ENCODE measurements at regions not wholly inside any gene's neighbourhood (a gene's known extent, or its start where the extent isn't known, plus 50 kb on each side); places are given as distances from the start of the nearest gene placed in this dataset.

DNA sequence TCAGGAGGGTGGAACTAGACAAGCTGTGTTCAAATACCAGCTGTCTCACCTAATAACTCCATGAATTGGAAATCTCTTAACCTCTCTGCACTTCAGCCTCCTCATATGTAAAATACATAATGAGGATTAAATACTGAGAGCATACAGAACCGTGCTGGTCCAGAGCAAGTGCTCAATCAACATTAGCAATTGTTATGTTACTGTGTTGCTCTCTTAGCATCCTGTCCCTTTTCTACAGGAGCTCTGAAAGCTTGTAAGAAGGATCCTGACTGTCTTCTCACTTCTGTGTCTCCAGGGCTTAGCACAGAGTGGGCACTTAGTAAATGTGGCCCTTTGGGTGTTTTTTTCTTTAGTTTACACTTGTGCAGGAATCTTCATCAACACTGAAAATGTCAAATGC lies 1456.1 kb upstream of the IGFBP7 start:
- Histone ChIP-seq H4K5ac (ENCODE audit: insufficient read length, low read depth, low read length) (no peak overlapping the region), H3K27me3 (ENCODE audit: insufficient read depth, low read length) (no peaks in the 10 kb centered on the region), H3K9ac (ENCODE audit: extremely low read depth, insufficient read length, low read length) (no peak overlapping the region), H3K9me3 (ENCODE audit: control insufficient read depth, low read depth, low read length) (peaks cover 12% of the 10 kb centered on the region), H3K23ac (ENCODE audit: insufficient read length, low read depth, low read length) (no peak overlapping the region), H3K14ac (ENCODE audit: insufficient read depth, low read length) (no peak overlapping the region), H4K91ac (ENCODE audit: insufficient read length, low read depth, low read length) (no peak overlapping the region), H3K18ac (ENCODE audit: insufficient read length, low read depth, low read length) (no peak overlapping the region), H3K4me2 (ENCODE audit: insufficient read depth, insufficient read length, low read length) (no peak overlapping the region), H4K20me1 (ENCODE audit: control insufficient read depth, insufficient read depth, insufficient read length) (no peaks in the 10 kb centered on the region), H2BK12ac (ENCODE audit: insufficient read length, low read depth, low read length) (no peak overlapping the region), H2BK5ac (ENCODE audit: insufficient read length, low read length) (no peak overlapping the region), H3K4me1 (ENCODE audit: insufficient read depth, low read length) (no peaks in the 10 kb centered on the region), H2AFZ (ENCODE audit: low read length) (no peak overlapping the region), H3K27ac (ENCODE audit: insufficient read length, low read depth, low read length) (no peak overlapping the region), H3K23me2 (ENCODE audit: insufficient read length, low read depth, low read length, poor library complexity, severe bottlenecking) (no peaks in the 10 kb centered on the region), H2BK20ac (ENCODE audit: low read depth, low read length, poor library complexity, severe bottlenecking) (no peak overlapping the region), H3K79me2 (ENCODE audit: insufficient read depth, low read length) (no peaks in the 10 kb centered on the region), H3K79me1 (ENCODE audit: insufficient read depth, low read depth, low read length, poor library complexity, severe bottlenecking) (no peaks in the 10 kb centered on the region), H2AK5ac (ENCODE audit: insufficient read length, low read length) (no peak overlapping the region), H3K4ac (ENCODE audit: low read depth, low read length) (no peak overlapping the region), H4K8ac (replicated peaks; ENCODE audit: insufficient read length, low read depth, low read length) (no peak overlapping the region), H3K56ac (ENCODE audit: insufficient read length, low read depth, low read length) (no peak overlapping the region), H2BK120ac (ENCODE audit: low read depth, low read length, poor library complexity, severe bottlenecking) (no peak overlapping the region), H2BK15ac (ENCODE audit: low read depth, low read length) (no peak overlapping the region), H3T11ph (ENCODE audit: low read length) (no peak overlapping the region)
- peaks cover 2 to 14% (median 9%) of the 10 kb centered on the region in 3 experiments; a peak in 5 of 7 replicates for H3K36me3 Mint-ChIP-seq (ENCODE audit: insufficient read depth in 1 of 3, low read depth in 3 of 3)
- no peak overlapping the region for H3K4me3 Mint-ChIP-seq
- DNase-seq: no peak
- peaks cover 5 to 10% of the 10 kb centered on the region in 2 experiments; a peak in 4 of 5 replicates for H3K9me3 Mint-ChIP-seq
- no peaks in the 10 kb centered on the region; the same call in 1 of the 2 replicates for H3K27me3 Mint-ChIP-seq (ENCODE audit: low read depth)
- H3K27ac Mint-ChIP-seq: peak overlapping the region in 1 of 3 experiments; percentile 38; a peak in 2 of 7 replicates
- WGBS (ENCODE audit: extremely low coverage, insufficient read length, low lambda C conversion rate): no CpG with 5 or more reads among the region's 1 CpG
- TF ChIP-seq, protein P1, sequence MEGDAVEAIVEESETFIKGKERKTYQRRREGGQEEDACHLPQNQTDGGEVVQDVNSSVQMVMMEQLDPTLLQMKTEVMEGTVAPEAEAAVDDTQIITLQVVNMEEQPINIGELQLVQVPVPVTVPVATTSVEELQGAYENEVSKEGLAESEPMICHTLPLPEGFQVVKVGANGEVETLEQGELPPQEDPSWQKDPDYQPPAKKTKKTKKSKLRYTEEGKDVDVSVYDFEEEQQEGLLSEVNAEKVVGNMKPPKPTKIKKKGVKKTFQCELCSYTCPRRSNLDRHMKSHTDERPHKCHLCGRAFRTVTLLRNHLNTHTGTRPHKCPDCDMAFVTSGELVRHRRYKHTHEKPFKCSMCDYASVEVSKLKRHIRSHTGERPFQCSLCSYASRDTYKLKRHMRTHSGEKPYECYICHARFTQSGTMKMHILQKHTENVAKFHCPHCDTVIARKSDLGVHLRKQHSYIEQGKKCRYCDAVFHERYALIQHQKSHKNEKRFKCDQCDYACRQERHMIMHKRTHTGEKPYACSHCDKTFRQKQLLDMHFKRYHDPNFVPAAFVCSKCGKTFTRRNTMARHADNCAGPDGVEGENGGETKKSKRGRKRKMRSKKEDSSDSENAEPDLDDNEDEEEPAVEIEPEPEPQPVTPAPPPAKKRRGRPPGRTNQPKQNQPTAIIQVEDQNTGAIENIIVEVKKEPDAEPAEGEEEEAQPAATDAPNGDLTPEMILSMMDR (conservative IDR thresholded peaks at IDR 0.05): no peak
- peaks cover 13 to 30% of the 10 kb centered on the region in 2 experiments for H3K4me1 Mint-ChIP-seq
